ENCODE measurements at regions not wholly inside any gene's neighbourhood (a gene's known extent, or its start where the extent isn't known, plus 50 kb on each side); places are given as distances from the start of the nearest gene placed in this dataset.

GRCh38 chrX:25219480-25219879 lies 203.7 kb upstream of the ARX start:
- DNase-seq (ENCODE audit: low read depth) = no peak

GRCh38 chrX:25213611-25214010 lies 197.8 kb upstream of the ARX start:
- DNase-seq (ENCODE audit: low read depth) = no peak

- DNase-seq (ENCODE audit: low read depth) = no peak
Observed at GRCh38 chrX:25207803-25208475, 192.2 kb upstream of the ARX start.

- no peak for DNase-seq (ENCODE audit: low read depth)
Observed at GRCh38 chrX:25206778-25207177, 191.0 kb upstream of the ARX start.

GRCh38 chrX:25204182-25204581 lies 188.4 kb upstream of the ARX start:
- DNase-seq (ENCODE audit: low read depth) = no peak

GRCh38 chrX:25202827-25203226 lies 187.1 kb upstream of the ARX start:
- no peak for DNase-seq (ENCODE audit: low read depth)

GRCh38 chrX:25198891-25199290 lies 183.1 kb upstream of the ARX start:
- no peak for DNase-seq (ENCODE audit: low read depth)

GRCh38 chrX:25198253-25198652 lies 182.5 kb upstream of the ARX start:
- no peak for DNase-seq (ENCODE audit: low read depth)

GRCh38 chrX:25196221-25196620 lies 180.5 kb upstream of the ARX start:
- no peak for DNase-seq (ENCODE audit: low read depth)

GRCh38 chrX:25191403-25191802 lies 175.6 kb upstream of the ARX start:
- no peak for DNase-seq (ENCODE audit: low read depth)

GRCh38 chrX:25181775-25182174 lies 166.0 kb upstream of the ARX start:
- no peak for DNase-seq (ENCODE audit: low read depth)

- DNase-seq (ENCODE audit: low read depth) = no peak
Observed at GRCh38 chrX:25180242-25180641, 164.5 kb upstream of the ARX start.

- DNase-seq (ENCODE audit: low read depth) = no peak
Observed at GRCh38 chrX:25178555-25178954, 162.8 kb upstream of the ARX start.

- DNase-seq (ENCODE audit: low read depth) = no peak
Observed at GRCh38 chrX:25175743-25176142, 160.0 kb upstream of the ARX start.

GRCh38 chrX:25175171-25175570 lies 159.4 kb upstream of the ARX start:
- DNase-seq (ENCODE audit: low read depth) = no peak

- DNase-seq (ENCODE audit: low read depth) = no peak
Observed at GRCh38 chrX:25166546-25166945, 150.8 kb upstream of the ARX start.

- DNase-seq (ENCODE audit: low read depth) = no peak
Observed at GRCh38 chrX:25166145-25166544, 150.4 kb upstream of the ARX start.

- no peak for DNase-seq (ENCODE audit: low read depth)
Observed at GRCh38 chrX:25158635-25159034, 142.9 kb upstream of the ARX start.

GRCh38 chrX:25156832-25157231 lies 141.1 kb upstream of the ARX start:
- no peak for DNase-seq (ENCODE audit: low read depth)

GRCh38 chrX:25156323-25156722 lies 140.6 kb upstream of the ARX start:
- DNase-seq (ENCODE audit: low read depth) = no peak

- DNase-seq (ENCODE audit: low read depth) = no peak
Observed at GRCh38 chrX:25154168-25154567, 138.4 kb upstream of the ARX start.

GRCh38 chrX:25151749-25152148 lies 136.0 kb upstream of the ARX start:
- DNase-seq (ENCODE audit: low read depth) = no peak

- DNase-seq (ENCODE audit: low read depth) = peak; percentile 9
Observed at GRCh38 chrX:25144043-25144940, 128.5 kb upstream of the ARX start.
